Stomach (tissue), 8 donors: ENCODE measurements at regions not wholly inside any gene's neighbourhood (a gene's known extent, or its start where the extent isn't known, plus 50 kb on each side); places are given as distances from the start of the nearest gene placed in this dataset.

Experiments used
- DNase-seq, 2 donors: peaks; one replicate each; pipeline versions ENCODE4 v3.0.0 to v3.0.0-alpha.2; 2013 to 2019
- H3K27ac ChIP-seq, 5 donors: fragments of 200-600 bp in 4 of 5; sonication (generic) in 4 of 5; one replicate each; pipeline ENCODE4 v1.5.1; 2013 to 2019; ENCODE audit warnings: mild to moderate bottlenecking in 1 of 5, moderate library complexity in 1 of 5
- H3K27me3 ChIP-seq, 3 donors: fragments of 200-600 bp; sonication (generic); one replicate each; pipeline ENCODE4 v1.5.1; 2017 to 2019; ENCODE audit warnings: mixed run types in 1 of 3
- H3K36me3 ChIP-seq, 4 donors: fragments of 200-600 bp; sonication (generic); 1 replicate in 3 of 4; 2 replicates in 1 of 4; pipeline ENCODE4 v1.5.1; 2016 to 2019
- H3K4me1 ChIP-seq, 4 donors: fragments of 200-600 bp; sonication (generic); one replicate each; pipeline ENCODE4 v1.5.1; 2016 to 2019
- H3K4me3 ChIP-seq, 4 donors: fragments of 200-600 bp; sonication (generic) in 3 of 4; one replicate each; pipeline ENCODE4 v1.5.1; 2016 to 2019; ENCODE audit warnings: mild to moderate bottlenecking in 1 of 4
- H3K9me3 ChIP-seq, 4 donors: fragments of 200-600 bp; sonication (generic); one replicate each; pipeline ENCODE4 v1.5.1; 2016 to 2019
- CTCF ChIP-seq, 7 experiments: fragments of 450-650 bp in 4 of 7; fragments of 200-600 bp in 3 of 7; sonication (generic) in 3 of 7; IDR thresholded peaks; one replicate each; pipeline ENCODE4 v1.5.1; 2016 to 2019; ENCODE audit warnings: antibody characterized with exemption in 7 of 7, control low read depth in 2 of 7, mild to moderate bottlenecking in 1 of 7
- EP300 ChIP-seq: sonication (generic); formaldehyde crosslinking; IDR thresholded peaks from one replicate; pipeline ENCODE4 v1.6.1; 2017; ENCODE audit warnings: antibody characterized with exemption
- POLR2A ChIP-seq, 4 donors: fragments of 450-650 bp; IDR thresholded peaks; one replicate each; pipeline ENCODE4 v1.6.1; 2016; ENCODE audit warnings: antibody characterized with exemption in 4 of 4, control low read depth in 2 of 4, mild to moderate bottlenecking in 1 of 4, moderate library complexity in 1 of 4
- POLR2AphosphoS5 ChIP-seq, 3 donors: sonication (generic); formaldehyde crosslinking; IDR thresholded peaks; one replicate each; pipeline ENCODE4 v1.6.1; 2016; ENCODE audit warnings: antibody characterized with exemption in 3 of 3
- WGBS, 5 donors: extraction: QIAGEN DNeasy Blood & Tissue Kit in 3 of 5; methylation state at CpG; one replicate each; pipeline versions ENCODE4 v1.1.5 to v1.1.7; 2013 to 2018; 5-methylcytosine and 5-hydroxymethylcytosine counted together
- intact Hi-C: fragments of 100-400 bp; cut with DNase I; formaldehyde crosslinking; loops from one replicate; pipeline ENCODE4 v1.15.1; 2023; ENCODE audit warnings: low total_unique reads
- donor health status: healthy with polysubstance abuse.
- donor health status: Bipolar disorder and iron deficiency.
- donor health status: healthy.

GRCh38 chrX:142084611-142085010 is 120.5 kb downstream of the MAGEC2 start:
- H3K9me3 ChIP-seq, result no peaks in the 10 kb centered on the region
- intact Hi-C loops, result no loop called here
- no peaks in the 10 kb centered on the region for H3K27me3 ChIP-seq
- WGBS, 5 donors, result 3 to 17% (median 4%) methylated on average over 1 of the region's 1 CpG
- DNase-seq, result peak in 1 of 2 donors; percentile 7
- no peak overlapping the region for H3K27ac ChIP-seq
- H3K4me1 ChIP-seq, result no peaks in the 10 kb centered on the region
- no peak overlapping the region for H3K4me3 ChIP-seq
- no peak for TF ChIP-seq CTCF (IDR thresholded peaks at IDR 0.05)
- TF ChIP-seq POLR2A (IDR thresholded peaks at IDR 0.05), result no peak
- no peak for TF ChIP-seq EP300
- no peak for TF ChIP-seq POLR2AphosphoS5 (IDR thresholded peaks at IDR 0.05)
- no peaks in the 10 kb centered on the region for H3K36me3 ChIP-seq

DNA sequence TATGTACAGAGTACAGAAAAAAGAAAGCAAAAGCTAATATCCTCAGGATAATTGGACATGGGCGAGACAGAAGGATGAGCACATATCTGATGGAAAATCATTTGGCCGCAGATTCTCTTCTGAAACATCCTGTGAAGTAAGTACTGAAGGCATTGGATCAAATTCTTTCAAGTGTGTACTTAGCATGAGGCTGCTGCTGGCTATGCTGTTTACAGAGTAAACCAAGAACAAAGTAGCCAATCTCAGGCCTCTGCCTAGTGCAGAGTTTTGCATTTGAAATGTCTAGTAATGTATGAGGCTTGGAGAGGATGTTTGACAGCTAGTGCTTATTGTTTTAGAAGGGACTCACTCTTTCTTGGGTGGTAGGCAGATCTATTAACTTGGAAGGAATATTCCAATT is 128.5 kb downstream of the MAGEC2 start:
- WGBS, 5 donors, result 29 to 65% (median 42%) methylated on average over 2 of the region's 2 CpGs
- Histone ChIP-seq H3K36me3 (no peaks in the 10 kb centered on the region), H3K27me3 (no peaks in the 10 kb centered on the region), H3K4me1 (no peaks in the 10 kb centered on the region), H3K4me3 (no peak overlapping the region), H3K27ac (no peak overlapping the region), H3K9me3 (no peaks in the 10 kb centered on the region)
- TF ChIP-seq POLR2A (IDR thresholded peaks at IDR 0.05), result no peak
- TF ChIP-seq EP300, result no peak
- TF ChIP-seq CTCF (IDR thresholded peaks at IDR 0.05), result no peak
- intact Hi-C loops, result no loop called here
- DNase-seq, result peak in 1 of 2 donors; percentile 2

DNA sequence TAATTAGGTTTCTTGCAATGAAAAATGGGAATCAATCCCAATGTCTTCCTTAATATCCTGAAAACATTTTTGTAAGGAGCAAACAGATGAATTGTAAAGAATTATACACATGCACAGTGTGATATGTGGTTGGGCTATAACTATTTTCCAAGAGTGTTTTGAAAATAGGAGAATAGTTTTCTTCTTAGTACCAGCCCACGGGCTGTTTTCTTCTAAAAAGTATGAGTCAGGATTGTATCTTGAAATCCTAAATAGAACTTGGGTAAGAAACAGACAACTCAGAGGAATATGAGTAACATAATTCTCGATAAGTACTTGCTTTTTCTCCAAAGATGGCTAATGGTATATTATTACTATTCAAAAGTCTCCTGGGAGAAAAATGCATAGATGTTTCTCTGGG is 136.7 kb downstream of the MAGEC2 start:
- no peak overlapping the region for H3K27ac ChIP-seq
- H3K27me3 ChIP-seq, result no peaks in the 10 kb centered on the region
- no peaks in the 10 kb centered on the region for H3K9me3 ChIP-seq
- DNase-seq, result no peak
- H3K36me3 ChIP-seq, result no peaks in the 10 kb centered on the region
- intact Hi-C loops, result no loop called here
- no peak overlapping the region for H3K4me3 ChIP-seq
- TF ChIP-seq POLR2AphosphoS5 (IDR thresholded peaks at IDR 0.05), result no peak
- no peak for TF ChIP-seq EP300
- no peak for TF ChIP-seq POLR2A (IDR thresholded peaks at IDR 0.05)
- no peak for TF ChIP-seq CTCF (IDR thresholded peaks at IDR 0.05)
- no peaks in the 10 kb centered on the region for H3K4me1 ChIP-seq
- 50 to 71% (median 65%) methylated on average over 2 of the region's 2 CpGs for WGBS, 5 donors

GRCh38 chrX:142060191-142060590 is 144.9 kb downstream of the MAGEC2 start:
- no peak overlapping the region for H3K4me3 ChIP-seq
- intact Hi-C loops, result no loop called here
- H3K4me1 ChIP-seq, result no peaks in the 10 kb centered on the region
- H3K27me3 ChIP-seq, result no peaks in the 10 kb centered on the region
- WGBS, 5 donors, result 60 to 79% (median 77%) methylated on average over 2 of the region's 2 CpGs
- no peak overlapping the region for H3K27ac ChIP-seq
- H3K9me3 ChIP-seq, result peaks cover 0 to 9% (median 4%) of the 10 kb centered on the region in 4 donors
- no peak for DNase-seq
- H3K36me3 ChIP-seq, result no peaks in the 10 kb centered on the region
- no peak for TF ChIP-seq POLR2A (IDR thresholded peaks at IDR 0.05)
- no peak for TF ChIP-seq CTCF (IDR thresholded peaks at IDR 0.05)
- no peak for TF ChIP-seq EP300
- no peak for TF ChIP-seq POLR2AphosphoS5 (IDR thresholded peaks at IDR 0.05)
